ENCODE measurements at regions not wholly inside any gene's neighbourhood (a gene's known extent, or its start where the extent isn't known, plus 50 kb on each side); places are given as distances from the start of the nearest gene placed in this dataset.

DNA sequence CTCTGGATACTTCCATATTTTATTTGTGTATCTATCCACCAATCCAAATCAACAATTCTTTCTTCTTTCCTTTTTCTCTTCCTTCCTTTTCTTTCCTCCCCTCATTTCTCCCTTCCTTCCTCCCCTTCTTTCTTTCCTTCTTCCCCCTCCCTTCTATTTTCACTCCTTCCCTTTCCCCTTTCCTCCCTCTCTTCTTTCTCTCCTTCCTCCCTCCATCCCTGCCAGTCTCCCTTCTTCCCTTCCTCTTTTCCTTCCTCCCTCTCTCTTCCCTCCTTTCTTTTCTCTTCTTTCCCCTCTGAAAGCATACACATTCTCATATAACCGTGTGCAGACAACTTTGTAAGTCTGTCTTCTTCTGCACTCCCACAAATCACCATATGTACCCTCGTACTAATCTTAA is 382.3 kb upstream of the MAF start:
- H3K4me3 Mint-ChIP-seq (ENCODE audit: unreplicated experiment): no peak overlapping the region
- ChIA-PET CTCF (interaction anchor here (0.7 to 1.1 kb wide), 3 partner anchors 10 to 405 kb away, joined by 3 read pairs; no protein-coding TSS in a partner anchor), POLR2A (interaction anchor here (0.6 to 0.7 kb wide), 3 partner anchors 48 to 1453 kb away, joined by 3 to 7 read pairs (median 4); no protein-coding TSS in a partner anchor)

DNA sequence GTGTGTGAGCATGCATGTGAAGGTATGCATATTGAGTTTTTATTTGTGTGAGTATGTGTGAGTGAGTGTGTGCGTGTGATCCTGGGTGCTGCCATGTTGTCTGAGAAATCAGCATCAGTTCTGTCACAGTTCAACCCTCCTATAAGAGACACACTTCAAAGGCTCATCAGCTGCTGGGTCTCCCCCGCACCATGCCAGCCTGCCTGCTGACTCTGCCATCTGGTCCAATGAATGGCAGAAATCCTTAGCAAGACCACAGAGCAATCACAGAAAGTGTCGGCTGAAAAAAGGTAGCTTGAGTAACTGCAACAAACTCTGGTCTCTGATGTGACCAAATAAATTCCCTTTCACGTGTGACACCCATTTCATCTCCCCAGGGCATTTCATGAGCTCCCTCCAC is 381.8 kb upstream of the MAF start:
- no TSS peak for BruUV-seq (replicated peaks)
- Mint-ChIP-seq H3K4me3 (ENCODE audit: unreplicated experiment) (no peak overlapping the region), H3K27ac (ENCODE audit: low read depth, unreplicated experiment) (no peak overlapping the region), H3K9me3 (ENCODE audit: unreplicated experiment) (no peaks in the 10 kb centered on the region), H3K4me1 (ENCODE audit: insufficient read depth, unreplicated experiment) (no peaks in the 10 kb centered on the region), H3K27me3 (ENCODE audit: insufficient read depth, unreplicated experiment) (peaks cover 14% of the 10 kb centered on the region), H3K36me3 (ENCODE audit: insufficient read depth, unreplicated experiment) (no peaks in the 10 kb centered on the region)
- CTCF ChIA-PET: interaction anchor here (0.7 to 1.1 kb wide), 2 partner anchors 11 to 14 kb away, joined by 3 read pairs; no protein-coding TSS in a partner anchor
- TF ChIP-seq, protein P1, sequence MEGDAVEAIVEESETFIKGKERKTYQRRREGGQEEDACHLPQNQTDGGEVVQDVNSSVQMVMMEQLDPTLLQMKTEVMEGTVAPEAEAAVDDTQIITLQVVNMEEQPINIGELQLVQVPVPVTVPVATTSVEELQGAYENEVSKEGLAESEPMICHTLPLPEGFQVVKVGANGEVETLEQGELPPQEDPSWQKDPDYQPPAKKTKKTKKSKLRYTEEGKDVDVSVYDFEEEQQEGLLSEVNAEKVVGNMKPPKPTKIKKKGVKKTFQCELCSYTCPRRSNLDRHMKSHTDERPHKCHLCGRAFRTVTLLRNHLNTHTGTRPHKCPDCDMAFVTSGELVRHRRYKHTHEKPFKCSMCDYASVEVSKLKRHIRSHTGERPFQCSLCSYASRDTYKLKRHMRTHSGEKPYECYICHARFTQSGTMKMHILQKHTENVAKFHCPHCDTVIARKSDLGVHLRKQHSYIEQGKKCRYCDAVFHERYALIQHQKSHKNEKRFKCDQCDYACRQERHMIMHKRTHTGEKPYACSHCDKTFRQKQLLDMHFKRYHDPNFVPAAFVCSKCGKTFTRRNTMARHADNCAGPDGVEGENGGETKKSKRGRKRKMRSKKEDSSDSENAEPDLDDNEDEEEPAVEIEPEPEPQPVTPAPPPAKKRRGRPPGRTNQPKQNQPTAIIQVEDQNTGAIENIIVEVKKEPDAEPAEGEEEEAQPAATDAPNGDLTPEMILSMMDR (IDR thresholded peaks at IDR 0.05; ENCODE audit: unreplicated experiment): no peak
- intact Hi-C loops (cut with micrococcal nuclease): no loop called here
- POLR2A ChIA-PET: interaction anchor here (0.6 kb wide), 1 partner anchor 49 kb away, joined by 4 read pairs; no protein-coding TSS in a partner anchor
- no peak for DNase-seq (ENCODE audit: unreplicated experiment)

More for the DNA sequence above, 382.3 kb upstream of the MAF start:
- intact Hi-C loops (cut with micrococcal nuclease): no loop called here
- Mint-ChIP-seq H3K4me1 (ENCODE audit: insufficient read depth, unreplicated experiment) (no peaks in the 10 kb centered on the region), H3K36me3 (ENCODE audit: insufficient read depth, unreplicated experiment) (no peaks in the 10 kb centered on the region), H3K27ac (ENCODE audit: low read depth, unreplicated experiment) (no peak overlapping the region), H3K27me3 (ENCODE audit: insufficient read depth, unreplicated experiment) (peaks cover 13% of the 10 kb centered on the region), H3K9me3 (ENCODE audit: unreplicated experiment) (no peaks in the 10 kb centered on the region)
- TF ChIP-seq, protein P1 (IDR thresholded peaks at IDR 0.05; ENCODE audit: unreplicated experiment): no peak
- DNase-seq (ENCODE audit: unreplicated experiment): no peak
- no TSS peak for BruUV-seq (replicated peaks)

DNA sequence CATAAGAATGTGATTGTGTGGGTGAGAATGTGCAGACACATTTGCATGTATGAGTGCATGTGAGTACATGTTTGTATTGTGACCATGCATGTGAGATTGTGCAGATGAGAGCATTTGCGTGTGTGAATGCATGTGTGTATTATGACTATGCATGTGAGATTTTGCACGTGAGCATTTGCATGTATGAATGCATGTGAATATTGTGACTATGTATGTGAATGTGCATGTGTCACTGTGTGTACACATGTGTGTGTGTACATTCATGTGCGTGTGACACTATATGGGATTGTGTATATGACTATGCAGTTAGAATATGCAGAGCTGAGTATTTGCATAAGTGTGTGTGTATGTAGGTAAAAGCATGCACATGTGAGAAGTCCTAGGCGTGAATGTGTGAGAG is 381.3 kb upstream of the MAF start:
- ChIA-PET CTCF (no interaction called here), POLR2A (no interaction called here)
- TF ChIP-seq, protein P1 (IDR thresholded peaks at IDR 0.05; ENCODE audit: unreplicated experiment): no peak
- Mint-ChIP-seq H3K4me3 (ENCODE audit: unreplicated experiment) (no peak overlapping the region), H3K27me3 (ENCODE audit: insufficient read depth, unreplicated experiment) (peaks cover 14% of the 10 kb centered on the region), H3K36me3 (ENCODE audit: insufficient read depth, unreplicated experiment) (no peaks in the 10 kb centered on the region), H3K4me1 (ENCODE audit: insufficient read depth, unreplicated experiment) (no peaks in the 10 kb centered on the region), H3K27ac (ENCODE audit: low read depth, unreplicated experiment) (no peak overlapping the region), H3K9me3 (ENCODE audit: unreplicated experiment) (no peaks in the 10 kb centered on the region)
- intact Hi-C loops (cut with micrococcal nuclease): no loop called here
- no peak for DNase-seq (ENCODE audit: unreplicated experiment)
- BruUV-seq (replicated peaks): no TSS peak

DNA sequence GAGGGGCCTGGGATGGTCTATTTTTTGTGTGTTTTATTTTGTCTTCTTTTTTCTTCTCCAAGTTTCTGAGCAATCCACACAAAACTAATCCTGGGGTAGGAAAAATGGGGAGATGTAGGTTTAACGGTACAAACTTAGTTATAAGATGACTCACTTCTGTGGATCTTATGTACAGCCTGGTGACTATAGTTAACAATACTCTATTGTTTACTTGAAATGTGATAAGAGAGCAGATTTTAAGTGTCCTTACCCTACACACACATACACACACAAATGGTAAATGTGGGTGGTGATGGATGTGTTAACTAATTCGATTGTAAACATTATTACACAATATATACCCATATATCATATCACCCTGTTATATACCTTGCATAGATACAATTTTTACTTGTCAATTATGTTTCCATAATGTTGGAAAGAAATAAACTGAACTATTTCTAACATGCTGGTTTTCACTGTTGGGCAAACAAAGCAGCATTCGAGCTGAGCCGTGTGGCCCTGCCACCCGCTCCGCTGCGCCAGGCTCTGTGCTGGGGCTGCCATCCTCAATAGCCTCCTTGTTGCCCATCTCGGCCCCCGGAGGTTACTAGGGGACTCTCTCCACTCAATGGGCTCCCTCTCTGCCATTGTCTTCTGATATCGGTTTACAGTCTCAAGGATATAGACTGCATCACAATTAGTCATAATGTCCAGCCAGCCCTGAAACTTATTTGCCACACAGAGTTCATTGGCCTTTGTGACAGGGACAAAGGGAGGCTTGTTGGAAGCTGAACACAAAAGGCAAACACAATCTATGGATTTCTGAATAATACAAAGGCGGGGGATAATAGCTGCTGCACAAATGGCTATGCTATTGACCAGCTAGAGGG is 380.3 kb upstream of the MAF start:
- no peak overlapping the region for H3K4me3 Mint-ChIP-seq (ENCODE audit: unreplicated experiment)
- H3K27ac Mint-ChIP-seq (ENCODE audit: low read depth, unreplicated experiment): no peak overlapping the region
- intact Hi-C loops (cut with micrococcal nuclease): no loop called here
- ChIA-PET POLR2A (no interaction called here), CTCF (no interaction called here)
- no peaks in the 10 kb centered on the region for H3K4me1 Mint-ChIP-seq (ENCODE audit: insufficient read depth, unreplicated experiment)
- H3K9me3 Mint-ChIP-seq (ENCODE audit: unreplicated experiment): no peaks in the 10 kb centered on the region
- no peaks in the 10 kb centered on the region for H3K36me3 Mint-ChIP-seq (ENCODE audit: insufficient read depth, unreplicated experiment)
- no TSS peak for BruUV-seq (replicated peaks)
- no peak for DNase-seq (ENCODE audit: unreplicated experiment)
- TF ChIP-seq, protein P1 (IDR thresholded peaks at IDR 0.05; ENCODE audit: unreplicated experiment): no peak
- peaks cover 14% of the 10 kb centered on the region for H3K27me3 Mint-ChIP-seq (ENCODE audit: insufficient read depth, unreplicated experiment)

Data from MCF 10A (cell line).